Right lobe of liver (tissue), 4 donors: ENCODE measurements at regions not wholly inside any gene's neighbourhood (a gene's known extent, or its start where the extent isn't known, plus 50 kb on each side); places are given as distances from the start of the nearest gene placed in this dataset.

Experiments
- CTCF ChIP-seq, 4 donors: fragments of 200-600 bp in 3 of 4; fragments of 450-650 bp in 1 of 4; IDR thresholded peaks; one replicate each; pipeline versions ENCODE4 v1.5.1 to v1.8.0; 2016 to 2022; ENCODE audit warnings: antibody characterized with exemption in 4 of 4, mild to moderate bottlenecking in 2 of 4
- POLR2A ChIP-seq: fragments of 450-650 bp; IDR thresholded peaks from one replicate; pipeline ENCODE4 v1.6.1; 2017; ENCODE audit warnings: antibody characterized with exemption, mild to moderate bottlenecking
- donor health status: DM: no; HTN: no; CAD: no.
- donor health status: DM: no; HTN: no; CAD: no.
- donor health status: DM: no; HTN: yes; CAD: no.

GRCh38 chr3:144034715-144035290 lies 63.2 kb downstream of the DIPK2A start:
- TF ChIP-seq CTCF (IDR thresholded peaks at IDR 0.05) (no peak), POLR2A (no peak)
